ENCODE measurements at regions not wholly inside any gene's neighbourhood (a gene's known extent, or its start where the extent isn't known, plus 50 kb on each side); places are given as distances from the start of the nearest gene placed in this dataset.

DNA sequence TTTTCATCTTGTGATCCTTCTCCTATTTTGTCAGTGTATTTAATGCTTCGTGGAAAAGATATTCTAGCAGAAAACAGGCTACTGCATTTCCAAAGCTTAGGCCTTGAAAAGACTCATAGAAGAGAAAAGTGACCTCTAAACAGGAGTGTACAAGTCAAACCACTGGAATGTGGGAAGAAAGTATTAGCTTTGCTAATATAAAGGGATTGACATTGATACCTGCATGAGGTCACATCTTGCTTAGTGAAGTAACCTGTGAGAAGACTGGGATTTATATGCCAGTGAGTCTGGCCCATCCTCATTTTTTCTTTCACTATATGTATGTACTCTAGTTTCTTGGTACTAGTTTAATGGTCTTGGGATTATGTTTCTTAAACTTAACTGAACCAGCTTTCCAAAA lies 132.9 kb upstream of the TMC3 start:
- no peak overlapping the region for H3K4me3 ChIP-seq (ENCODE audit: low read depth, low read length)
- H3K9ac ChIP-seq (ENCODE audit: low read length): no peak overlapping the region
- no peaks in the 10 kb centered on the region for H3K36me3 ChIP-seq (ENCODE audit: control insufficient read depth, insufficient read depth, low read length)
- H3K27ac ChIP-seq (ENCODE audit: low read depth, low read length): no peak overlapping the region
- H3K27me3 ChIP-seq (ENCODE audit: control insufficient read depth, insufficient read depth, low read length): no peaks in the 10 kb centered on the region
- H3K9me3 ChIP-seq (ENCODE audit: control insufficient read depth, insufficient read depth, low read depth, low read length): no peaks in the 10 kb centered on the region
- no peaks in the 10 kb centered on the region for H3K4me1 ChIP-seq (ENCODE audit: control insufficient read depth, insufficient read depth, low read length)

DNA sequence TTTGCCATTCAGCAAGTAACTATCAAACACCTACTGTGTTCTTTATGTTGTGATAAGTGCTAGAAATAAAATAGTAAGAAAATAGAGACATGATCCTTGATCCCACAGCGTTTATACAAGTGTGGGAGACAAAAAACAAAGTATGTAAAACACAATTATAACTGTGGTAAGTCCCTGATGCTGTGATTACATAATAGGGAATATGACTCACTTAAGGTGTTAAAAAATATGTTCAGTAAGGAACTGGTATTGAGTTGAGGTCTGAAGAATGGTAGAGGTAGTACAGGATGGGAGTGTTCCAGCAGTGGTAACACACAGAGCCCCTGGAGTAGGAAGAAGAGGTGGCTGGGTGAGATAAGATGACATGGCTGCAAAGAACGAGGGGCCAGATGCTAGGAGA lies 132.1 kb upstream of the TMC3 start:
- H3K27me3 ChIP-seq (ENCODE audit: control insufficient read depth, insufficient read depth, low read length): no peaks in the 10 kb centered on the region
- H3K36me3 ChIP-seq (ENCODE audit: control insufficient read depth, insufficient read depth, low read length): no peaks in the 10 kb centered on the region
- no peaks in the 10 kb centered on the region for H3K4me1 ChIP-seq (ENCODE audit: control insufficient read depth, insufficient read depth, low read length)
- no peak overlapping the region for H3K27ac ChIP-seq (ENCODE audit: low read depth, low read length)
- no peak overlapping the region for H3K4me3 ChIP-seq (ENCODE audit: low read depth, low read length)
- no peak overlapping the region for H3K9ac ChIP-seq (ENCODE audit: low read length)
- no peaks in the 10 kb centered on the region for H3K9me3 ChIP-seq (ENCODE audit: control insufficient read depth, insufficient read depth, low read depth, low read length)

DNA sequence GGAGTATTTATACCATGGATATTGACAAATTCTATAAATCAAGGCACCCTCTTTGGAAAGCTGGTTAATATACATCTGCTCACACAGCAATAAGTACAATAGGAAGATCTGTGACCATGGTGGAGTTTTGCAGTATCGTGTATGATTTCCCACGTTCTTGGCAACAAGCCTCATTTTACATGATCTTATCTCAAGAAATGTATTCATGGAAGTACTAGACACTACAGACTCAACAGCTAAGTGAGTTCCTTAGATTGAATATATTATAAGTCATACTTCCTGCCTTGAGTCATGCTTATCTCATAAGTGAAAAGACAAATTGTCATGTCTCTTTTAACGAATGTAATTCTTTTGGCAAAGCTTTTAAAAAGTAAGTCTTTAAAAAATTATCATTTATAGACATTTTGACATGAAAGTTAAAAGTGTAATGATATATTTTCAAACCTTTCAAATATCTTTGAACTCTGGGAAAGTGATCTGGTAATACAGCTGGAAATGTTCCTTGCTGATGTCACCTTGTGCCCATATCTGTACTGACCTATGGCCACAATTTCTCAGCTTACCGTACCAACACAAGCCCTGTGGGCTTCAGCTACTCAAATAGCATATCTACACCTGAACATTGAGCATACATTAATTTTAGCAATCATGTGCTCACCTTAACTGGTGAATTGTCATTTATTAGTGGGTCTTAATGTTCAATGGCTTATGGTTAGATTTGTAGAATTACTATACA lies 130.3 kb upstream of the TMC3 start:
- H3K36me3 ChIP-seq (ENCODE audit: control insufficient read depth, insufficient read depth, low read length): no peaks in the 10 kb centered on the region
- no peak overlapping the region for H3K9ac ChIP-seq (ENCODE audit: low read length)
- H3K27ac ChIP-seq (ENCODE audit: low read depth, low read length): no peak overlapping the region
- H3K4me1 ChIP-seq (ENCODE audit: control insufficient read depth, insufficient read depth, low read length): no peaks in the 10 kb centered on the region
- no peak overlapping the region for H3K4me3 ChIP-seq (ENCODE audit: low read depth, low read length)
- no peaks in the 10 kb centered on the region for H3K27me3 ChIP-seq (ENCODE audit: control insufficient read depth, insufficient read depth, low read length)
- peaks cover 4% of the 10 kb centered on the region; the same call in 1 of the 2 replicates for H3K9me3 ChIP-seq (ENCODE audit: control insufficient read depth, insufficient read depth, low read depth, low read length)

DNA sequence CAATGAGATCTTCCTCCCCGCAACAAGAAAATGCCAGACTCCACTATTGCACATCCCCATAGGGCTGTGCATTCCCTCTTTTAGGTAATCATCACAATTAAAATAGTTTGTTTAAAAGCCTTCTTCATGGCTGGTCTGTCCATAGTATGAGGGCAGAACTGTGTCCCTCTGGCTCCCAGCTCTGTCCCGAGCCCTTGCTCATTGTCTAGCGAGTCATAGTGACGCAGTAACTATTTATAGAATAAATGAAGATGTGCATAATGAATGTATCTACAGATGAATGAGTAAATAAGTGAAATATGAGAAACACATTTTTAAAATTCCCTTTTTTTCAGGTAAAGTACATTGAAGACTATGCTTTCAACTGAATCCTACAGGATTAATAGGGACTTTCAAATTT lies 128.4 kb upstream of the TMC3 start:
- no peak overlapping the region for H3K27ac ChIP-seq (ENCODE audit: low read depth, low read length)
- H3K36me3 ChIP-seq (ENCODE audit: control insufficient read depth, insufficient read depth, low read length): no peaks in the 10 kb centered on the region
- H3K4me3 ChIP-seq (ENCODE audit: low read depth, low read length): no peak overlapping the region
- H3K9me3 ChIP-seq (ENCODE audit: control insufficient read depth, insufficient read depth, low read depth, low read length): peaks cover 4% of the 10 kb centered on the region; the same call in 1 of the 2 replicates
- no peak overlapping the region for H3K9ac ChIP-seq (ENCODE audit: low read length)
- no peaks in the 10 kb centered on the region for H3K4me1 ChIP-seq (ENCODE audit: control insufficient read depth, insufficient read depth, low read length)
- no peaks in the 10 kb centered on the region for H3K27me3 ChIP-seq (ENCODE audit: control insufficient read depth, insufficient read depth, low read length)

DNA sequence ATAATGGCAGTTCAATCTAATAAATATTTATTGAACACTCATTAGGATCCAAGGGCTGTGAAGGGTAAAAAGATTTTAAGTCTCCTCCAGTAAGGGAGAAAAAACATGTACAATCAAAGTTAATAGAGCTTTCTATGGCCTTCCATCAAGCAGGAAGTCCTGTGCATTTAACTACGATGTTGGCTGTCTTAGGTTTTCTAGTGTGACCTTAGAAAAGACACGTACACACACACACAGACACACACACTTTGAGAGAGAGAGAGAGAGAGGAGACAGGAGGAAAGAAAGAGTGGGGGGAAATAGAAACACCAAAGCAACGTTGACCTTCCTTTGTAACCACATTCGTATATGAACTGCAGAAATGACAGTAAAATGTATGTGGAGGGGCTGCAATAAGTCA lies 126.1 kb upstream of the TMC3 start:
- no peaks in the 10 kb centered on the region for H3K36me3 ChIP-seq (ENCODE audit: control insufficient read depth, insufficient read depth, low read length)
- H3K4me3 ChIP-seq (ENCODE audit: low read depth, low read length): no peak overlapping the region
- H3K27ac ChIP-seq (ENCODE audit: low read depth, low read length): no peak overlapping the region
- H3K27me3 ChIP-seq (ENCODE audit: control insufficient read depth, insufficient read depth, low read length): no peaks in the 10 kb centered on the region
- H3K9ac ChIP-seq (ENCODE audit: low read length): no peak overlapping the region
- H3K4me1 ChIP-seq (ENCODE audit: control insufficient read depth, insufficient read depth, low read length): no peaks in the 10 kb centered on the region
- H3K9me3 ChIP-seq (ENCODE audit: control insufficient read depth, insufficient read depth, low read depth, low read length): peaks cover 4% of the 10 kb centered on the region; the same call in 1 of the 2 replicates

DNA sequence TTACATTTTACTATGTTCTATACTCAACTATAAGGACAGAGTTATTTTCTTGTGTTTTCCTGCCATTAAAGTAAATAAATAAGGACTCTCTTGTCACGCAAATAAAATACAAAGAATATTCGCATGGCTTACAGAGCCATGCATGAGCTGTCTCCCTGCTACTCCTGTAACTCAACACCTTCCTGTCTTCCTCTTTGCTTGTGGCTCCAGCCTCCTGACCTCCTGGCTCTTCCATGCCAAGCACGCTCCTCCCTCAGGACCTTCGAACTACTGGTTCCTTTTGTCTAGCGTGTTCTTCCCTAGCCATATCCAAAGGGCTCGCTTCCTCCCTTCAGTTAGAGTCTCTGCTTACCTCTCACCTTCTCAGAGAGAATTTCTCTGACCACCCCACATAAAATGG lies 124.3 kb upstream of the TMC3 start:
- H3K36me3 ChIP-seq (ENCODE audit: control insufficient read depth, insufficient read depth, low read length): no peaks in the 10 kb centered on the region
- H3K4me1 ChIP-seq (ENCODE audit: control insufficient read depth, insufficient read depth, low read length): no peaks in the 10 kb centered on the region
- H3K27ac ChIP-seq (ENCODE audit: low read depth, low read length): no peak overlapping the region
- H3K4me3 ChIP-seq (ENCODE audit: low read depth, low read length): no peak overlapping the region
- no peak overlapping the region for H3K9ac ChIP-seq (ENCODE audit: low read length)
- H3K9me3 ChIP-seq (ENCODE audit: control insufficient read depth, insufficient read depth, low read depth, low read length): peaks cover 4% of the 10 kb centered on the region; the same call in 1 of the 2 replicates
- H3K27me3 ChIP-seq (ENCODE audit: control insufficient read depth, insufficient read depth, low read length): no peaks in the 10 kb centered on the region

DNA sequence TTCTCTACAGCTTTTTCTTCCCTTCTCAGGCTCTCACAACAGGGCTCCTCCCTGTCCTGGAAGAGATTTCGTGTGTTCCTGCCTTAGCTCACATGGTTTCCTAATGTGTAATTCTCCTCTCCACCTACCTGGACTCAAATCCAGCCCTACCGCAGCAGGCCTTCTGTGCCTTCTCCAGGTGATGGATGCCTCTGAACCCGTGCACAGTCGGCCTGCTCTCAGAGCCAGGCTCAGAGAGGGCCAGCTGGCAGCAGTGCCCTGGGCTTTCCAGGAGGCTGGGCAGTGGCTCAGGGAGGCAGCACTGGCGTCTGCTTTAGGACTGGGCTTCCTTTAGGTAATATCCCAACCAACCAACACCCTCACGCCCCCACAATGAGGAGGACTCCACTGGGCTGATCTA lies 123.2 kb upstream of the TMC3 start:
- H3K9ac ChIP-seq (ENCODE audit: low read length): no peak overlapping the region
- no peak overlapping the region for H3K27ac ChIP-seq (ENCODE audit: low read depth, low read length)
- no peaks in the 10 kb centered on the region for H3K27me3 ChIP-seq (ENCODE audit: control insufficient read depth, insufficient read depth, low read length)
- H3K9me3 ChIP-seq (ENCODE audit: control insufficient read depth, insufficient read depth, low read depth, low read length): peaks cover 4% of the 10 kb centered on the region; the same call in 1 of the 2 replicates
- no peaks in the 10 kb centered on the region for H3K4me1 ChIP-seq (ENCODE audit: control insufficient read depth, insufficient read depth, low read length)
- H3K36me3 ChIP-seq (ENCODE audit: control insufficient read depth, insufficient read depth, low read length): no peaks in the 10 kb centered on the region
- H3K4me3 ChIP-seq (ENCODE audit: low read depth, low read length): no peak overlapping the region

DNA sequence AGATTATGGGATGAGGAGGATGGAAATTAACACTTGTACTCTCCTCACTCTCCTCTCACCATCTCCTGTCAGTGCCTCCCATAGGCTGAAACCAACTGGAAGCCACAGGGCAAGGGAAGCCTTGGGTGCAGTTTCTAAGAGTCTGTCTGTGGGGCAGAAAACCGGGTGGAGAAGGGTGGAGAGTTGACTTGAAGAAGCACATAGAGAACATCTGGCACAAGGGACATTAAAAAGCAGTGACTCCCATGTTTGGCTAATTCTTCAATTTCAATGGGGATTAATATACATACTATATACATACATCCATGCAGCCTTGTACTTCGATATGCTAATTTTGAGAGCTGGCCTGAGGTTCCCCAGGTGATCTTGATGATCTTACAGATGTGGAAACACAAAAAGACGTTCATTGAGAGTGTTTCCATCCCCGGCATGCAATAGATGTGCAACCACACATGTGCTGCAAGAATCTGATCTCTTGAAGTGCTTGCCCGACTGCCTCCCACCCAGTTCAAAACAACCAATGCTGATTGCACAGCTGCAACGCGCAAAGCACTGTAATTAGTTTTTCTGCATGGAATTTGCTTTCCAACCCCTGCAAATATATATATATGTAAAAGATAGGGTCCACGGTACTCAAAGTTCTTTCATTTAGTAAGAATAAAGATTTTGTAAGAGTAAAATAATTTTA lies 121.9 kb upstream of the TMC3 start:
- no peaks in the 10 kb centered on the region for H3K27me3 ChIP-seq (ENCODE audit: control insufficient read depth, insufficient read depth, low read length)
- peaks cover 4% of the 10 kb centered on the region; the same call in 1 of the 2 replicates for H3K9me3 ChIP-seq (ENCODE audit: control insufficient read depth, insufficient read depth, low read depth, low read length)
- no peaks in the 10 kb centered on the region for H3K4me1 ChIP-seq (ENCODE audit: control insufficient read depth, insufficient read depth, low read length)
- no peaks in the 10 kb centered on the region for H3K36me3 ChIP-seq (ENCODE audit: control insufficient read depth, insufficient read depth, low read length)
- H3K27ac ChIP-seq (ENCODE audit: low read depth, low read length): no peak overlapping the region
- no peak overlapping the region for H3K4me3 ChIP-seq (ENCODE audit: low read depth, low read length)
- no peak overlapping the region for H3K9ac ChIP-seq (ENCODE audit: low read length)

DNA sequence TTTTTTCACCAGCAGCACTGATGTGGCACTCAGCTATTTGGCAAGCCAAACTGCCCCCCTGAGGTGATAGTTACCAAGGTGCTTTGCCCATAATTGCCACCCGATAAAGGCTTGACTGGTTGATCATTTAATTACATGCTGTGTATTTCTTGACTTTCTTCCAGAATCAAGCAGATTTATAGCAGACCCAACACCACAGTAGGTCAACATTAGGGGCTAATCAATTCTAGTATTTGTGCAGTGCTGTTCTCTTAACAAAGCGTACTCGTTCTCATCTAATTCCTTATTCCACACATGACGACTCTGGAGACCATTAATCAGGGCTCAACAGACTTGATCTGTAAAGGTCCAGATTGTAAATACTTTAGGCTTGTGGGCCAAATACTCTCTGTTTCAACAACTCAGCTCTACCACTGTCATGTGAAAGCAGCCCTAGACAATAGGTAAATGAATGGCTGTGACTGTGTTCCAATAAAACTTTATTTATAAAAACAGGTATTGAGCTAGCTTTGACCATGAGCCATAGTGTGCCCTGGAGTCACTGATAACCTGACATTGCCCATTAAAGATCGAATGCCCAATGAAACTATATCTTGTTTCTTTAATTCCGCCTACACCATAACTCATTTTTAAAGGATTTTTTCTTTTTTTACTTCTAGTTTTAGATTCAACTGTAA lies 119.1 kb upstream of the TMC3 start:
- Histone ChIP-seq H3K27ac (ENCODE audit: low read depth, low read length) (no peak overlapping the region), H3K9me3 (ENCODE audit: control insufficient read depth, insufficient read depth, low read depth, low read length) (no peaks in the 10 kb centered on the region), H3K4me3 (ENCODE audit: low read depth, low read length) (no peak overlapping the region), H3K36me3 (ENCODE audit: control insufficient read depth, insufficient read depth, low read length) (no peaks in the 10 kb centered on the region), H3K4me1 (ENCODE audit: control insufficient read depth, insufficient read depth, low read length) (no peaks in the 10 kb centered on the region), H3K27me3 (ENCODE audit: control insufficient read depth, insufficient read depth, low read length) (no peaks in the 10 kb centered on the region), H3K9ac (ENCODE audit: low read length) (no peak overlapping the region)

DNA sequence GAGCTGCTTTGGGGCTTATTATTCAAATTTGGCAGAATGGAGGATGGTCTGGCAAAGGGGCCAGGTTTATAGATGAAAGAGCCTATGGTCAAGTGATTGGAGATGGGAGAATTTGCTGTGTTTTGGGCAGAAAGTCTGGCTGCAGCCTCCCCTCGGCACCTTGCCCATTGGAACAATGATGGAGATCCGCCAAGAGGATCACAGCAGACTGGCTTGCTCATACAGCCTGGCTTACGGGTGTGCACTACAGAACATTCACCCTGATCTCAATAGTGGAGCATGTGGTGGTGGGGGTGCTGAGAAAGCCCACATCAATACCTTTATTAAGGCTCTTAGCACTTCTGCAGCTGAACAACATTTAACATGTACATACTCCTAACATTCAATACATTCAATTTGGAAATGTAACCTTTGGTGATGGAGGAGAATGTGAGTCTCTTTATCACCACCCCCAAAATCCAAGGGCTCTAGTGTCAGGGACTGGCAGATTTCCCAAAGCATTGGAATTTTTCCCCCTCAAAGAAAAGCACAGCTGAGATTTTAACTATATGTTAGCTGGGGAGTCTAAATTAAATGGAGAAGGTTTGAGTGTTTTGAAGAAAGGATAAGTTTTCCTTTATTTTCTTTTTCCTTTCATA lies 118.4 kb upstream of the TMC3 start:
- no peaks in the 10 kb centered on the region for H3K9me3 ChIP-seq (ENCODE audit: control insufficient read depth, insufficient read depth, low read depth, low read length)
- H3K36me3 ChIP-seq (ENCODE audit: control insufficient read depth, insufficient read depth, low read length): no peaks in the 10 kb centered on the region
- H3K27me3 ChIP-seq (ENCODE audit: control insufficient read depth, insufficient read depth, low read length): no peaks in the 10 kb centered on the region
- H3K27ac ChIP-seq (ENCODE audit: low read depth, low read length): no peak overlapping the region
- H3K4me1 ChIP-seq (ENCODE audit: control insufficient read depth, insufficient read depth, low read length): no peaks in the 10 kb centered on the region
- no peak overlapping the region for H3K9ac ChIP-seq (ENCODE audit: low read length)
- no peak overlapping the region for H3K4me3 ChIP-seq (ENCODE audit: low read depth, low read length)

Measured in HUES6 (cell line).